ENCODE measurements at regions not wholly inside any gene's neighbourhood (a gene's known extent, or its start where the extent isn't known, plus 50 kb on each side); places are given as distances from the start of the nearest gene placed in this dataset.
"Not testable (repeated sequence)": the region's sequence is repeated elsewhere in the genome, so short reads cannot be mapped to it uniquely, and the experiment has no call there.

- DNase-seq = no peak
Measured at GRCh38 chr20:19875376-19876221, 117.5 kb downstream of the RIN2 start.

GRCh38 chr20:19876828-19877460 is 118.9 kb downstream of the RIN2 start:
- DNase-seq = no peak

- not testable (repeated sequence) for DNase-seq
Measured at GRCh38 chr20:19879874-19880255, 121.8 kb downstream of the RIN2 start.

GRCh38 chr20:19880256-19881079 is 122.4 kb downstream of the RIN2 start:
- DNase-seq = no peak

- DNase-seq = no peak
Measured at GRCh38 chr20:19881080-19881840, 123.2 kb downstream of the RIN2 start.

- DNase-seq = no peak
Measured at GRCh38 chr20:19881990-19882389, 123.9 kb downstream of the RIN2 start.

- no peak for DNase-seq
Measured at GRCh38 chr20:19882446-19882845, 124.4 kb downstream of the RIN2 start.

- no peak for DNase-seq
Measured at GRCh38 chr20:19883501-19883900, 125.4 kb downstream of the RIN2 start.

- no peak for DNase-seq
Measured at GRCh38 chr20:19885594-19885938, 127.5 kb downstream of the RIN2 start.

- no peak for DNase-seq
Measured at GRCh38 chr20:19885939-19886660, 128.0 kb downstream of the RIN2 start.

GRCh38 chr20:19886661-19887288 is 128.7 kb downstream of the RIN2 start:
- DNase-seq = no peak

GRCh38 chr20:19887556-19888268 is 129.4 kb upstream of the NAA20 start:
- DNase-seq = no peak

GRCh38 chr20:19888269-19888671 is 128.9 kb upstream of the NAA20 start:
- DNase-seq = no peak

- DNase-seq = no peak
Measured at GRCh38 chr20:19889011-19889953, 127.9 kb upstream of the NAA20 start.

- DNase-seq = peak in 1 of 2 experiments; percentile 40
Measured at GRCh38 chr20:19890445-19891051, 126.6 kb upstream of the NAA20 start.

- DNase-seq = no peak
Measured at GRCh38 chr20:19893356-19893755, 123.8 kb upstream of the NAA20 start.

- no peak for DNase-seq
Measured at GRCh38 chr20:19895761-19896160, 121.4 kb upstream of the NAA20 start.

- no peak for DNase-seq
Measured at GRCh38 chr20:19897891-19898290, 119.3 kb upstream of the NAA20 start.

GRCh38 chr20:19901226-19901625 is 115.9 kb upstream of the NAA20 start:
- no peak for DNase-seq

Measured in NCI-H1930 (cell line).